ENCODE measurements at regions not wholly inside any gene's neighbourhood (a gene's known extent, or its start where the extent isn't known, plus 50 kb on each side); places are given as distances from the start of the nearest gene placed in this dataset.

- ATAC-seq (replicated peaks in 1 of 4): no peak
- CTCF ChIA-PET: no interaction called here
- no peaks in the 10 kb centered on the region for H3K9me3 ChIP-seq
- no peaks in the 10 kb centered on the region for H3K36me3 ChIP-seq (ENCODE audit: control insufficient read depth in 2 of 2, extremely low read depth in 1 of 2, insufficient read depth in 1 of 2, low read length in 1 of 2)
- Mint-ChIP-seq H3K9me3 (peaks cover 0 to 4% (median 0%) of the 10 kb centered on the region in 3 donors), H3K27me3 (peaks cover 7 to 8% of the 10 kb centered on the region in 2 donors), H3K4me3 (no peak overlapping the region), H3K27ac (no peak overlapping the region), H3K4me1 (peaks cover 0 to 9% (median 0%) of the 10 kb centered on the region in 3 donors), H3K36me3 (no peaks in the 10 kb centered on the region)
- 82% methylated on average over 9 of the region's 14 CpGs for WGBS (ENCODE audit: insufficient coverage)
- DNase-seq: no peak
- H3K4me1 ChIP-seq (ENCODE audit: control insufficient read depth in 1 of 2, extremely low read depth in 1 of 2, insufficient read depth in 2 of 2, low read length in 2 of 2): no peaks in the 10 kb centered on the region
- peaks cover 0 to 19% of the 10 kb centered on the region in 2 experiments for H3K27me3 ChIP-seq (replicated peaks in 1 of 2; ENCODE audit: control insufficient read depth in 2 of 2, extremely low read depth in 1 of 2, insufficient read depth in 2 of 2, low read length in 1 of 2)
- no peak overlapping the region for H3K4me3 ChIP-seq (ENCODE audit: control insufficient read depth in 1 of 2, extremely low read depth in 1 of 2, low read length in 1 of 2)
- POLR2A ChIA-PET: no interaction called here
- H3K27ac ChIP-seq (ENCODE audit: low read length): no peak overlapping the region
These were observed 74.4 kb downstream of the TMEM18 start for GRCh38 chr2:602571-603359.

DNA sequence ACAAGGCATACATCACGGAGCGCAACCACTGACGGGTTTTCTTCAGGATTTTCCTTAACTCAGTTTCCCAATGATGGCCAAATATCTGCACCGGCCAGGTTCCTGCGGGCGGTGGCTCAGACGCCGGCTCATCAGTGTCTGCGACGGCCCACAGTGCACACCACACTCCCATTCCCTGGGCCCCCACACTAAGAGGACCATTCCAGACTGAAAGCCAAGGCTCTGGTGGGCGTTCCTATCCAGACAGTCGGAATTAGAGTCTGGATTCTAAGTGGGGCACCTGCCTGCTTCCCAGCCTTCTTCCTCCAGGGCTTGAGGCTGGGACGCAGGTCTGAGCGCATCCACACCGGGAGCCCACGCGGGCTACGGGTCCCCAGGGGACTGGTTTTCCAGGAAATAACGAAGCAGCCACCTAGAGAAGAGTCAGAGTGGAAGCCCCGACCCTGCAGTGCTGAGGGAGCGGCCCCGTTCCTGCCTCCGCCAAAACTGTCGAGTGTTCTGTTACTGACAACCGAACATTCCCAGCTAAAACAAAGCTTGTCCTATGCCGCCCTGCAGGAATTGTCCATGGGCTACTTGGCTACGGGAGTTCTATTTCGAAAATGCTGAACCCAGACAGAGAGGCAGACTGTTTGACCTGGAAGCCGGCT lies 75.3 kb downstream of the TMEM18 start:
- peaks cover 2 to 4% of the 10 kb centered on the region in 2 donors for H3K27me3 Mint-ChIP-seq
- Histone ChIP-seq H3K4me3 (ENCODE audit: control insufficient read depth in 1 of 2, extremely low read depth in 1 of 2, low read length in 1 of 2) (no peak overlapping the region), H3K4me1 (ENCODE audit: control insufficient read depth in 1 of 2, extremely low read depth in 1 of 2, insufficient read depth in 2 of 2, low read length in 2 of 2) (no peaks in the 10 kb centered on the region), H3K27me3 (replicated peaks in 1 of 2; ENCODE audit: control insufficient read depth in 2 of 2, extremely low read depth in 1 of 2, insufficient read depth in 2 of 2, low read length in 1 of 2) (peaks cover 0 to 15% of the 10 kb centered on the region in 2 experiments), H3K27ac (ENCODE audit: low read length) (no peak overlapping the region), H3K36me3 (ENCODE audit: control insufficient read depth in 2 of 2, extremely low read depth in 1 of 2, insufficient read depth in 1 of 2, low read length in 1 of 2) (no peaks in the 10 kb centered on the region), H3K9me3 (no peaks in the 10 kb centered on the region)
- H3K36me3 Mint-ChIP-seq: no peaks in the 10 kb centered on the region
- no peak overlapping the region for H3K4me3 Mint-ChIP-seq
- ChIA-PET POLR2A (no interaction called here), CTCF (no interaction called here)
- no peak overlapping the region for H3K27ac Mint-ChIP-seq
- 84% methylated on average over 29 of the region's 29 CpGs for WGBS (ENCODE audit: insufficient coverage)
- H3K9me3 Mint-ChIP-seq: peaks cover 0 to 4% (median 0%) of the 10 kb centered on the region in 3 donors
- DNase-seq (no peak), ATAC-seq (replicated peaks in 1 of 4) (no peak)
- H3K4me1 Mint-ChIP-seq: peaks cover 0 to 9% (median 0%) of the 10 kb centered on the region in 3 donors

DNA sequence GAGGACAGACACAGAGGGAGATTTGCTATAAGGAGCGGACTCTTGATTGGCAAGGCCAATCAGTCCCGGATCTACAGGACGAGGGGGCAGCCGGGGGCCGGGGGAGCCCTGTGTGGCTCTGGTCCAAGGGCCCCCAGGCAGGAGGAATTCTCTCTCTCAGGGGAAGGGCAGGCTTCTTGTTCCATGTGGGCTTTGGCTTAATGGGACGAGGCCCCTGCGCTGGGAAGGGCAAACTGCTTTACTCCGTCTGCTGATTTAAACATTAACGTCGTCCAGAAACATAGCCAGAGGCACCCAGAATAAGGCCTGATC lies 75.9 kb downstream of the TMEM18 start:
- Histone ChIP-seq H3K9me3 (no peaks in the 10 kb centered on the region), H3K4me1 (ENCODE audit: control insufficient read depth in 1 of 2, extremely low read depth in 1 of 2, insufficient read depth in 2 of 2, low read length in 2 of 2) (no peaks in the 10 kb centered on the region), H3K36me3 (ENCODE audit: control insufficient read depth in 2 of 2, extremely low read depth in 1 of 2, insufficient read depth in 1 of 2, low read length in 1 of 2) (no peaks in the 10 kb centered on the region), H3K4me3 (ENCODE audit: control insufficient read depth in 1 of 2, extremely low read depth in 1 of 2, low read length in 1 of 2) (no peak overlapping the region), H3K27ac (ENCODE audit: low read length) (no peak overlapping the region), H3K27me3 (replicated peaks in 1 of 2; ENCODE audit: control insufficient read depth in 2 of 2, extremely low read depth in 1 of 2, insufficient read depth in 2 of 2, low read length in 1 of 2) (peaks cover 0 to 13% of the 10 kb centered on the region in 2 experiments)
- ATAC-seq (replicated peaks in 1 of 4) (no peak), DNase-seq (no peak)
- WGBS (ENCODE audit: insufficient coverage): 87% methylated on average over 9 of the region's 10 CpGs
- ChIA-PET CTCF (no interaction called here), POLR2A (no interaction called here)
- peaks cover 0 to 9% (median 0%) of the 10 kb centered on the region in 3 donors for H3K4me1 Mint-ChIP-seq
- H3K36me3 Mint-ChIP-seq: no peaks in the 10 kb centered on the region
- H3K27ac Mint-ChIP-seq: no peak overlapping the region
- peaks cover 0 to 2% of the 10 kb centered on the region in 2 donors for H3K27me3 Mint-ChIP-seq
- peaks cover 0 to 4% (median 0%) of the 10 kb centered on the region in 3 donors for H3K9me3 Mint-ChIP-seq
- H3K4me3 Mint-ChIP-seq: no peak overlapping the region

DNA sequence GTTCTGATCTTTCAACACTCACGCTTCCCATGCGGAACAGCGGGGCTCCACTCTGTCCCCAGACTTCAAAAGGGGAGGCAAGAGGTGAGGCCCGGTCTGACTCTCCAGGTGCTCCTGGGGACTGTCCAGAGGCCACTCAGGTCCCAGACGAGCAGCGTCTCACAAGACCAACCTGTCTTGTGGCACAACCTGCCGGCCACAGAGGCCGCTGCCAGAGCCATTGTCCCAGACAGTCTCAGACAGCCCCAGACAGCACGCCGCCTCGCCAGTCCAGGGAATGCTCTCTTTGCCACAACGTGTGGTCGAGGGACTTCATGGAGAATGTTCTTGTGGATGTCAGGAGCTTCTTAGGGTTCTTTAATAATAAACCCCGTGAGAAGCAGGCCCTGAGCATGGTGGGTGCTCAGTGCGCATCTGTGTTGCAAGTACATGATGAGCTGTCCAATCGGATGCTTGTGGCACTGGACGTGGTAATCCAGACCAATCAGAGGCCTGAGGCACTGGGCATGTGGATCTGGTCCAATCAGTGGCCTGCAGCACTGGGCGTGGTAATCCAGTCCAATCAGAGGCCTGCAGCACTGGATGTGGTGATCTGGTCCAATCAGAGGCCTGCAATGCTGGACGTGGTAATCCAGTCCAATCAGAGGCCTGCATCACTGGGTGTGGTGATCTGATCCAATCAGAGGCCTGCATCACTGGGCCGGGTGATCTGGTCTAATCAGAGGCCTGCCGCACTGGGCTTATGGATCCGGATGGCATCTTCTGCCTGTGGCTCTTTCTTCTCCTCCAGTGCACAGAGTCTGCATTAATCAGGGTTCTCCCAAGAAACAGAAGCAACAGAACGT lies 76.4 kb downstream of the TMEM18 start:
- no peak overlapping the region for H3K4me3 Mint-ChIP-seq
- Histone ChIP-seq H3K36me3 (ENCODE audit: control insufficient read depth in 2 of 2, extremely low read depth in 1 of 2, insufficient read depth in 1 of 2, low read length in 1 of 2) (no peaks in the 10 kb centered on the region), H3K4me3 (ENCODE audit: control insufficient read depth in 1 of 2, extremely low read depth in 1 of 2, low read length in 1 of 2) (no peak overlapping the region), H3K27ac (ENCODE audit: low read length) (no peak overlapping the region), H3K27me3 (replicated peaks in 1 of 2; ENCODE audit: control insufficient read depth in 2 of 2, extremely low read depth in 1 of 2, insufficient read depth in 2 of 2, low read length in 1 of 2) (peaks cover 0 to 14% of the 10 kb centered on the region in 2 experiments), H3K4me1 (ENCODE audit: control insufficient read depth in 1 of 2, extremely low read depth in 1 of 2, insufficient read depth in 2 of 2, low read length in 2 of 2) (no peaks in the 10 kb centered on the region), H3K9me3 (no peaks in the 10 kb centered on the region)
- no peak for DNase-seq
- ATAC-seq (replicated peaks in 1 of 4): no peak
- POLR2A ChIA-PET: no interaction called here
- no peaks in the 10 kb centered on the region for H3K36me3 Mint-ChIP-seq
- H3K4me1 Mint-ChIP-seq: peaks cover 0 to 9% (median 0%) of the 10 kb centered on the region in 3 donors
- H3K27me3 Mint-ChIP-seq: peaks cover 0 to 2% of the 10 kb centered on the region in 2 donors
- 87% methylated on average over 20 of the region's 23 CpGs for WGBS (ENCODE audit: insufficient coverage)
- CTCF ChIA-PET: no interaction called here
- H3K9me3 Mint-ChIP-seq: peaks cover 0 to 4% (median 0%) of the 10 kb centered on the region in 3 donors
- no peak overlapping the region for H3K27ac Mint-ChIP-seq

- 100% methylated on average over 5 of the region's 8 CpGs for WGBS (ENCODE audit: insufficient coverage)
- Histone ChIP-seq H3K9me3 (no peaks in the 10 kb centered on the region), H3K4me1 (ENCODE audit: control insufficient read depth in 1 of 2, extremely low read depth in 1 of 2, insufficient read depth in 2 of 2, low read length in 2 of 2) (no peaks in the 10 kb centered on the region), H3K27me3 (replicated peaks in 1 of 2; ENCODE audit: control insufficient read depth in 2 of 2, extremely low read depth in 1 of 2, insufficient read depth in 2 of 2, low read length in 1 of 2) (peaks cover 0 to 19% of the 10 kb centered on the region in 2 experiments), H3K36me3 (ENCODE audit: control insufficient read depth in 2 of 2, extremely low read depth in 1 of 2, insufficient read depth in 1 of 2, low read length in 1 of 2) (no peaks in the 10 kb centered on the region), H3K4me3 (ENCODE audit: control insufficient read depth in 1 of 2, extremely low read depth in 1 of 2, low read length in 1 of 2) (no peak overlapping the region), H3K27ac (ENCODE audit: low read length) (no peak overlapping the region)
- no peak overlapping the region for H3K27ac Mint-ChIP-seq
- CTCF ChIA-PET: no interaction called here
- peaks cover 0 to 2% of the 10 kb centered on the region in 2 donors for H3K27me3 Mint-ChIP-seq
- ATAC-seq (replicated peaks in 1 of 4) (no peak), DNase-seq (no peak)
- no peaks in the 10 kb centered on the region for H3K36me3 Mint-ChIP-seq
- peaks cover 0 to 9% (median 0%) of the 10 kb centered on the region in 3 donors for H3K4me1 Mint-ChIP-seq
- peaks cover 0 to 4% (median 0%) of the 10 kb centered on the region in 3 donors for H3K9me3 Mint-ChIP-seq
- no peak overlapping the region for H3K4me3 Mint-ChIP-seq
- POLR2A ChIA-PET: no interaction called here
These were observed 77.6 kb downstream of the TMEM18 start for GRCh38 chr2:599601-600000.

- H3K27ac ChIP-seq (ENCODE audit: low read length): no peak overlapping the region
- H3K9me3 ChIP-seq: no peaks in the 10 kb centered on the region
- CTCF ChIA-PET: no interaction called here
- Mint-ChIP-seq H3K4me3 (no peak overlapping the region), H3K36me3 (no peaks in the 10 kb centered on the region), H3K27ac (no peak overlapping the region), H3K4me1 (no peaks in the 10 kb centered on the region), H3K9me3 (no peaks in the 10 kb centered on the region), H3K27me3 (peaks cover 0 to 2% of the 10 kb centered on the region in 2 donors)
- no peaks in the 10 kb centered on the region for H3K36me3 ChIP-seq (ENCODE audit: control insufficient read depth in 2 of 2, extremely low read depth in 1 of 2, insufficient read depth in 1 of 2, low read length in 1 of 2)
- DNase-seq (no peak), ATAC-seq (replicated peaks in 1 of 4) (no peak)
- WGBS (ENCODE audit: insufficient coverage): 90% methylated on average over 8 of the region's 17 CpGs
- H3K4me3 ChIP-seq (ENCODE audit: control insufficient read depth in 1 of 2, extremely low read depth in 1 of 2, low read length in 1 of 2): no peak overlapping the region
- POLR2A ChIA-PET: no interaction called here
- H3K4me1 ChIP-seq (ENCODE audit: control insufficient read depth in 1 of 2, extremely low read depth in 1 of 2, insufficient read depth in 2 of 2, low read length in 2 of 2): no peaks in the 10 kb centered on the region
- H3K27me3 ChIP-seq (replicated peaks in 1 of 2; ENCODE audit: control insufficient read depth in 2 of 2, extremely low read depth in 1 of 2, insufficient read depth in 2 of 2, low read length in 1 of 2): peaks cover 0 to 26% of the 10 kb centered on the region in 2 experiments
These were observed 79.0 kb downstream of the TMEM18 start for GRCh38 chr2:598058-598802.

Data from T-cell (primary cell).